ENCODE measurements at regions not wholly inside any gene's neighbourhood (a gene's known extent, or its start where the extent isn't known, plus 50 kb on each side); places are given as distances from the start of the nearest gene placed in this dataset.

DNA sequence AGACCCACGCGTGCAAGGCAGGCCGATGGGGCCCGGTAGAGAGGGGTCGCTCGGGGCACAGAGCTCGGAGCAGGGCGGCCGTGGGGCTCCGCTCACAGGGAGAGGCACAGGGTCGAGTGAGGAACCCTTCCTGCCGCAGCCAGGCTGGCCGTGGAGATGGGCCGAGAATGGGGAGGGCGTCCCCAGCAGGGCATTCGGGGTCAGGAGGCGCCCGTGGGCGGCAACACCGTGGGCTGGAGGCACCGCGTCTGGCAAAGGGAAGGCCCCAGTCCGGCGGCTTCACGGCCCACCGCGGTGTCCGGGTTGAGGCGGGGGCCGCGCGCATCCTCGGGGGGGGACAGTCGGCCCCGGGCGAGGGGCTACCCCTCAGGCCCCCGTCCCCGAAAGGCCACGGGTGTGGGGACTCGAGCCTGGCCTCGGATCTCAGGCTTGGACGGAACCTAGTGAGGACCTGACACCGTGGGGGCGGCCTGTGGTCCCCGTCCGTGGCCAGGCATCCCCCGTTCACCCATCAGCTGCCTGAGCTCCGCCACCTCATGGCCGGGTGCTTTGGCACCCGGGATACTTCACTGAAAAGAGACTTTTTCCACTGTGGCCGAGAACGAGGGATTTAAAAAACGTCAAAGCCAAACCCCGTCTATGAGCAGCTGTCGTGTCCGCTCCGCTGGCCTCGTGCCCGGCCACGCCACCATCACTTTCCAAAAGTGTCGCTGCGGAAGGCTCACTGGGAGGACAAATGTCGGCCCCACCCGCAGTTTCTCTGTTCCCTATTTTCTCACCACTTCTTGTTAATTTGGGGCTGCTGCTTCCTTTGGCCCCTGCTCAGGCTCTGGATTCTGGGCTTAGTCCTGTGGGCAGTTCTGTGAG, 73.6 kb downstream of the METRNL start:
- H3K4me3 ChIP-seq (ENCODE audit: low read depth, low read length): no peak overlapping the region
- TF ChIP-seq, protein P1, sequence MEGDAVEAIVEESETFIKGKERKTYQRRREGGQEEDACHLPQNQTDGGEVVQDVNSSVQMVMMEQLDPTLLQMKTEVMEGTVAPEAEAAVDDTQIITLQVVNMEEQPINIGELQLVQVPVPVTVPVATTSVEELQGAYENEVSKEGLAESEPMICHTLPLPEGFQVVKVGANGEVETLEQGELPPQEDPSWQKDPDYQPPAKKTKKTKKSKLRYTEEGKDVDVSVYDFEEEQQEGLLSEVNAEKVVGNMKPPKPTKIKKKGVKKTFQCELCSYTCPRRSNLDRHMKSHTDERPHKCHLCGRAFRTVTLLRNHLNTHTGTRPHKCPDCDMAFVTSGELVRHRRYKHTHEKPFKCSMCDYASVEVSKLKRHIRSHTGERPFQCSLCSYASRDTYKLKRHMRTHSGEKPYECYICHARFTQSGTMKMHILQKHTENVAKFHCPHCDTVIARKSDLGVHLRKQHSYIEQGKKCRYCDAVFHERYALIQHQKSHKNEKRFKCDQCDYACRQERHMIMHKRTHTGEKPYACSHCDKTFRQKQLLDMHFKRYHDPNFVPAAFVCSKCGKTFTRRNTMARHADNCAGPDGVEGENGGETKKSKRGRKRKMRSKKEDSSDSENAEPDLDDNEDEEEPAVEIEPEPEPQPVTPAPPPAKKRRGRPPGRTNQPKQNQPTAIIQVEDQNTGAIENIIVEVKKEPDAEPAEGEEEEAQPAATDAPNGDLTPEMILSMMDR (IDR thresholded peaks at IDR 0.05; ENCODE audit: borderline replicate concordance, insufficient read depth, low read depth, low read length): no peak

DNA sequence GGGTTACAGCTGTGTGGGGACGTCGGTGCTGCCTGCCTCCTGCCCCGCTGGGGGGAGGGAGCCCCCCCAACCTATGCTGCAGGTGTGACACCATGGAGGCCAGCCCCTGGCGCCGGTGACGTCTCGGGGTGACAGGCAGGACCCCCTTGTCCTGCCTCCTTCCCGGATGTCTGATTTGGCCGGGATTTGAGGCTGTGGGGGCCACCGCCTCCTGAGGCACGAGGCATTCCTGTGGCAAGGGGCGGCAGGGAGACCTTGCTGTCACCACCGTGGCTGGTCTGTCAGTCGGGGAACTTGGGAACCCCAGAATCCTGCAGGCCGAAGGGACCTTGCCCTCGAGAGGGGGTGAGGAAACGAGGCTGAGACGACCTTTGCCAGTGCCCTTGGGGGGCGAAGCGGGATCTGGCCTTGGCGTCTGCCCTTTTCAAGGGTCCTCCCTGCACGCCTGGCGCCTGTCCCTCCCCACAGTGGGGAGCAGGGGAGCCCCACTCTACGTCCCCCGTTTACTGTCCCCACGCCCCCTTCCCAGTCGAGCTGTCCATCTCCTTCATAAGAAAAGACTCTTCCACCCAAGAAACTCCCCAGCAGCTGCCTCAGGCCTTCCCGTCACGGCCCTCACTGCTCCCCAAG, 74.4 kb downstream of the METRNL start:
- H3K4me3 ChIP-seq (ENCODE audit: low read depth, low read length): no peak overlapping the region
- TF ChIP-seq, protein P1 (IDR thresholded peaks at IDR 0.05; ENCODE audit: borderline replicate concordance, insufficient read depth, low read depth, low read length): no peak

DNA sequence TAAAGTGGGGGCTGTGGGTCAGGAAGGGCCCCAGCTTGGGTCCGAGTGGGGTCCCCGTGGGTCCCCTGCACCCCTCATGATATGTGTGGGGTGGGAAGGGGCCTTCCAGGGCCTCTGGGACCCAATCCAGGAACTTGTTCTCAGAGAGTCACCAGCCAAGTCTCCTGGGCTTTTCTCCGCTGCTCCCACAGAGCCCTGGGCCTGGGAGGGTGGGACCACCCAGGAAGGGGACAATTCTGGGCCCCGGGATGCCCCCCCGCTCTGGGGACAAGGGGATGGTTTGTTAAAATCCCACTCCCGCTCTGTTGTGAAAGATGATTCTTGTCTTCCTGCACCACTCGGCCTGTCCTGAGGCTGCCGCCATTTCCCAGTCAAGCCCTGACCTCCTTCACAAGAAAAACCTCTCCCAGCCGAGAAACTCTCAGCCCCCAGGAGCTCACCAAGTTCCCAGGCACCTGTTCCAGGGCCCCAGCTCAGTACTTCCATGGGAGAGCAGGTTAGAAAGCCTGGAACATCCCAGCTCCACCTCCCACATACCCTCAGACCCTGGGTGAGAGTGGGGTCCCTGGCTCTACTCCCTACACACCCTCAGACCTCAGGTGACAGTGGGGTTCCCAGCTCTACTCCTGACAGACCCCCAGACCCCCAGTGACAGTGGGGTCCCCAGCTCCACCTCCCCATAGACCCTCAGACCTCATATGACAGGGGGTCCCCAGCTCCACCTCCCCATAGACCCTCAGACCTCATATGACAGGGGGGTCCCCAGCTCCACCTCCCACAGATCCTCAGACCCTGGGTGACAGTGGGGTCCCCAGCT, 75.1 kb downstream of the METRNL start:
- no peak overlapping the region for H3K4me3 ChIP-seq (ENCODE audit: low read depth, low read length)
- TF ChIP-seq, protein P1 (IDR thresholded peaks at IDR 0.05; ENCODE audit: borderline replicate concordance, insufficient read depth, low read depth, low read length): no peak

DNA sequence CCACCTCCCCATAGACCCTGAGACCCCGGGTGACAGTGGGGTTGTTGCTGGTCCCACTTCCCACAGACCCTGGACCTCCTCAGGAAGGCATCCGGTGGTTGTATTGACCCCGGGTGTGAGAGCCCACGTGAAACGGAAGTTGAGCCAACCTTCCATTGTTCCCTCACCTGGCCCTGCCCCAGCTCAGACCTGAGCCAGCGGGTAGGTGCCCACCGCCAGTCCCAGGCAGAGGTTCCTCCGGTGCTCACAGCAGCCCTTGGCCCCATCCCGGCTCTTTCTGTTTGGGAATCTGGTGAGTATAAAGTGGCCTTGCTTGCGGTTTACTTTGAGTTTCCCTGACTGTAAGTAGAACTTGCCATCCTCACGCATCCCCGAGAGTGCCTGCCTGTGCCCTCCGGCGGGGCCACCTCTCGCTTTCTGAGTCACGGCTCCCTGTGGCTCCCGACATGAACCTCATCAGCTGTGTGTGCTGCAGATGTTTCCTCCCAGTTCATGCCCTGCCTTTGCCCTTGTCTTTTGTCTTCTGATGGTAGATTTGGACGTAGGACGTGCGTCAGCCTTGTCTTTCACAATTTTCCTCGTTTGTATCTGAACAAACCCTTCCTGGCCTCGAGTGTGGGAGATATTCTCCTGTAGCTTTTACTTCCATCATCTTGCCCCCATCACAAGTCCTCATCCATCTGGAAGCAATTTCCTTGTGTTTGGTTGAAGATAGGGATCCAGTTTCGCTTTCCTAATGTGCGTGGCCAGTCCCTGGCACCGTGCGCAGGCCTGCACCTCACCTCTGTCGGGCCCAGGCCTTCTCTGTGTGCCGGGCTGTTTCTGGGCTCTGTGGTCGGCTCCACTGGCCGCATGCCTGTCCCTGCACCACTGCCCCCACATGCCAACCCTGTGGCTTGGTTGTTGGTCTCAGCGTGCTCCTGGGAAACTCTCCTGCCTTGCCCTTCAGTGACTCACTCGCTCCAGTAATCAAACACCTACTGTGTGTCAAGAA, 76.0 kb downstream of the METRNL start:
- TF ChIP-seq, protein P1 (IDR thresholded peaks at IDR 0.05; ENCODE audit: borderline replicate concordance, insufficient read depth, low read depth, low read length): no peak
- H3K4me3 ChIP-seq (ENCODE audit: low read depth, low read length): no peak overlapping the region

DNA sequence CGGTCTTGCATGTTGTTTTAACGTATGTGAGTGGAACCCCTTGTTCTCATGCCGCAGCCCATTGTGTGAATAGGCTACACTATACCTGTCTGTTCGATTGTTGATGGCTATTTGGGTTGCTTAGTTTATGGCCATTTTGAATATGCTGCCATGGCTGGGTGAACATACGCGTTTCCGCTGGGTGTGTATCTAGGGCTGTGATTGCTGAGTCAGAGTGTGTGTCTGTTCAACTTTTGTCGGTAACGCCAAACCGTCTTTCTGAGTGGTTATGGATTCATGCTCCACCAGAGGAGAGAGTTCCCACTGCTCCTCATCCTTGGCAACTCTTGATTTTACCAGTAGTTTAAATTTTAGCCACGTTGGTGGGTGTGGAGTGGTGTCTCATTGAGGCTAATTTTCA, 77.0 kb downstream of the METRNL start:
- TF ChIP-seq, protein P1 (IDR thresholded peaks at IDR 0.05; ENCODE audit: borderline replicate concordance, insufficient read depth, low read depth, low read length): no peak

More for the DNA sequence above, 77.0 kb downstream of the METRNL start:
- no peak overlapping the region for H3K4me3 ChIP-seq (ENCODE audit: low read depth, low read length)
